HG02852 (cell line): ENCODE measurements at regions not wholly inside any gene's neighbourhood (a gene's known extent, or its start where the extent isn't known, plus 50 kb on each side); places are given as distances from the start of the nearest gene placed in this dataset.

ENCODE experiments used
- ATAC-seq: cut with Tn5 transposase; IDR thresholded peaks from one replicate; pipeline ENCODE4 v1.9.1; 2021; ENCODE audit warnings: mild to moderate bottlenecking, moderate library complexity; ENCODE audit not compliant: unreplicated experiment

DNA sequence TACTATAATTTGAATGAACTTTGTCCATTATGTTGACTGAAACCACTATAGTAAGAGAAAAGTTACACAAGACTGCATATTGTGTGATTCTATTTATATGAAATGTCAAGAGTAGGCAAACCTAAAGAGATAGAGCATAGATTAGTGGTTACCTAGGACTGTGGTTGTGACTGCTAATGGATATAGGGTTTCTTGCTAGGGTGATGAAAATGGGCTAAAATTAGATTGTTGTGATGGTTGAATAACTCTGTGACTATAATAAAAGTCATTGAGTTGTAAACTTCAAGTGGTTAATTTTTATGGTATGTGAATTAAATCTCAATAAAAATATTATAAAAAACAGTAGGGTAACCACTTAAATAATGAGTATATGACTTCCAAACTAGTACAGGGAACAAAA is 142.9 kb upstream of the AHR start:
- no peak for ATAC-seq

GRCh38 chr7:17158261-17158660 is 140.2 kb upstream of the AHR start:
- no peak for ATAC-seq

DNA sequence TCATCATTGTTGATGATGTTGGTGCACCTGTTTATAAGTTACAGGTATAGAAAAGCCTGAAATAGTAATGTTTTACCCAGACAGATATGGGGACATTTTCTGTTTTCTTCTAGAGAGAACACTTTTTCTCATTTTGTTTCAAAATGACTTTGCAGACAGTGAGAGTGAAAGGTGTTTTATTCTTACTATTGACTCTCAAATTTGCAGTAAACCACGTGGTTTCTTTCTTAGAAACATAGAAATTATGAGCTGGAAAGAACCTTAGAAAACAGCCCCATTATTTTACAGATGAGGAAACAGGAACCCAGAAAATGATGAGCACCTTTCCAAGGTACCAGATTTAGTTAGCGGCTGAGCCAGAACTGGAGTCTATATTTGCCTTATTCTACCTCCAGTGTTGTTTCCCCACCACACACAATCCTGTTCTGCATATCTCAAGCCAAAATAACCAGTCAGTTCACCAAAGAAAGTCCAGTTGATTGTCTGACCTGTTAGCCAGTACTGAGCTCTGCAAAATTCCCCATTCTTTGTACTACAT is 138.9 kb upstream of the AHR start:
- peak; percentile 87 for ATAC-seq

GRCh38 chr7:17166824-17167379 is 131.6 kb upstream of the AHR start:
- no peak for ATAC-seq

- no peak for ATAC-seq
Observed at GRCh38 chr7:17168416-17168815, 130.0 kb upstream of the AHR start.

GRCh38 chr7:17171427-17171826 is 127.0 kb upstream of the AHR start:
- ATAC-seq: no peak

DNA sequence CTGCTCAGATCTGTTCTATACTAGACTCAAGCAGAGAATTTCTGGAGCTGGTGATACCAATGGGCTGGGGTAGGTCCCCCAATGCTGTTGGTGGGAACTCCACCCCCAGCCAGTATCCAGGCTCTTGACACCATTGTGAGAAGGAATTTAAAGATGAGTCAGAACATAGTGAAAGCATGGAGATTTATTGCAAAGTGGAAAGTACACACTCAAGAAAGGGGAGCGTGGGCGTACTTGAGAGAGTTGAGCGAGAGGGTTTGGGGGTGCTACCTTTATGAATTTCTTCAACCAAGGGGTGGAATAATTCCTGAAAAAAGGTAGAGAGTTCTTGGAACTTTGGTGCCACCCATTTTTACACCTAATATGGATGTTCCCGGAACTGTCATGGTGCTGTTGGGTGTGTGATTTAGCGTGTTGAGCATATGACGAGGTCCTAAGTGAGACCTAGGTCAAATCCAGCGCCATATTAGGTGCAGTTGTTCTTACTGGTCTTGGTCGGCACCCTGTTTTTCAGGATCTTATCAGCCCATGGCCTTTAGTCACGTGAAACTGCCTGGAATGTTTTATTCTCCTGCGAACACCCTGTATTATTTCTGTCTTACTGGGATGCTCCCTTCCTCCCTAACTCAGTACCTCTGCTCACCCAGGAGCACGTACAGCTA is 122.0 kb upstream of the AHR start:
- ATAC-seq: no peak

DNA sequence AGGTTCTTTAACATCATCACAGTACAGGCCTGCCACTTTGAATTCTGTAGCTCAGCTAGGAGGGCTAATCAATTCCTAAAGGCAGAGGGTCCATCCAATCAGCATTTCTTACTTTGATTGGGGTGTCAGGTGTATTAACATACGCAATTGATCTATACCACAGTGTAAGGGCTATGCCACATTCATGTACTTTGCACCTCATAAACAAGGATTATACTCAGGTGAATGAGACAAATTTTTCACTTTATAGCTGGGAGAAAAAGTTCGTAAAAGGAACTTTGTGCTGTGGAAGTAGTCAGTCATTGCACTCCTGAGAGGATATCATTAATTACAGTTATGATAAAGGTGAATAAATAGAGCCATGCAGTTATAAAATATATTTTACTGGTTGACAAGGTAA is 119.9 kb upstream of the AHR start:
- ATAC-seq: no peak

DNA sequence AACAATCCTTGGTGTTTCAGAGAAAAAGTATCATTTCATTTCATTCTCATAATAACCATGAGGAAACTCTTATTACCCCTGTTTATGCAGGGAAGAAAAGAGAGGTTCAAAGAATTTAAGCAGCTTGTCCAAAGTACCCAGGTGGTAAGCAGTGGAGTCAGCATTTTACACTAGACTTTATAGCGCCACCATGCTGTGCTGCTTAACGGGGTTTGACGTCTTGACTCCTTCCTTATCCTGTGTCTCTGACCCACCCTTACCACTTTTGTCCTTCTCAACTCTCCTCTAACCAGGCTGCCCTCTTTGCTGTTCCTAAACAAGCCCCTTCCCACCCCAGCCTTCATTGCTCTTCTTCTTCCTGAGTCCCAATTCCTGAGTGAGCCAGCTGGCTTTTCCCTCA is 117.0 kb upstream of the AHR start:
- no peak for ATAC-seq

- ATAC-seq: no peak
Observed at GRCh38 chr7:17183630-17184328, 114.7 kb upstream of the AHR start.

DNA sequence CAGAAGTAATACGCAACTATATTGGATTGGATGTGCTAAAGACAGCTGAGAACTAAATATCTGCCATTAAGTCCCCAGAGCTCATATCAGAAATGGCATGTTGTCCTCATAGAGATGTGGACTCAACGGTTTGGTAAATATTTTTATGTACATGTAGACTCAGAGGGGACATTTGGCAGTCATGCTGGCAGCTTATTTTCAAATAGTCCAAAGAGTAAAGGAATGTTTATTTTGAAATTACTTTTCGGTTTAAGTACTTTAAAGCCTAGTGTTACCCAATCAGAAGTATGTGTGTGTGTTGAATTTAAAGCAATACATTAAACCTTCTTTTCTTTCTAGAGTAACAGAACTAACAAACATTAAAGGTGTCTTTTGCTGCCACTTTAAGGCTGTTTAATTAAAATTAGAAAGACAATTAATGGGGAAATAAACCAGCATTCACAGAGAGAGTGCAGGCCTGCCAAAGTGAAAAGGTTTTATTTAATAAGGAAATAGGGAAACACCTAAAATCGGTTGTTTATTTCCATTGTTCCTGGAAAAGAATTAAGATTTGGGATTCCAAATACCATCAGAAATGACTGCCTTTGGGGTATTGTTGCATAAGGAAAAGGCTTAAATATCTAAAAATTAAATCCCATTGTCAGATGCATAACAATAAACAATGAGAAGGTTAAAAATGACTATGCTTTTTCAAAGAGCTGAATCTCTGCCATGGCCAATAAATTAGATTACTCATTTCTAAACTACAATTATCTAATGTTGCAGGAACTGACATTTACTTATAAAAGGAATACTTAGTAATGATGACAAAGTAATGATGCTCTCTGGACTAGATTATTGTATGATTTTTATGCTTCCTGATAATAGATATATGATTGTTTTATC is 113.4 kb upstream of the AHR start:
- peak; percentile 22 for ATAC-seq

- peak; percentile 99 for ATAC-seq
Observed at GRCh38 chr7:17185690-17186070, 112.8 kb upstream of the AHR start.

DNA sequence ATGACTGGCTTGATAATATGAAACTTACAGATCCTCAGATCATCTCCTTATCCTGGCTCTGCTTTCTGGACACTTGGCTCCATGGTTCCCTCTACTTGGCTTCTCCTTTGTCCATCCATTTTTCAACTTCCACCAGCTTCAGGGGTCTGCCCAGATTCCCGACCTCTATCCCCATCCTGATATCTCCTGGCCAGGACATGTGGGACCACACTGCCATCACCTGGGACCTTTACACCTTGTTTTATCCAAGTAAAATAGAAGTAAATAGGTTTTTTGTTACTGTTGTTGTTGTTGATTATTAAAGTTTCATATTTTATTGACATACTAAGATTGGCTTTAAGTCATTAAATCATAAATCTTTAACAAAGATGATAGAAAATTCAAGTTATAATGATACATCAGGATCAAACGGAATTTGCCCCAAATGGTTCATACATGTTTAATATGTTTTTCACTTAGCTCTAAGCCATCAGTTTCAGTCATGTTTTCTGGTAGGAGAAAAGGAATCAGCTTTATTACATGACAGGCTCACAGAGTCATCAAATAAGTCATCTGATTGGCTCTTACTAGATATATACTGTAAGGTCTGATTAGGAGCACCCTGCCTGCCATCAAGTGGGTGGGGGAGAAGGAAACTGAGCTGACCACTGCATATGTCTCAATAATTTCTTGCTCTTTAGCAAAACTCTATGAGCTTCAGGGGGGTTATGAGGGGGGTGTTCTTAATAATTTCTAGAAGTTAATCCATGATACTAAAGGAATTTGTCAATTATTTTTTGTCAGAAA is 111.5 kb upstream of the AHR start:
- ATAC-seq: no peak

- ATAC-seq: no peak
Observed at GRCh38 chr7:17194656-17195055, 103.8 kb upstream of the AHR start.

- peak; percentile 90 for ATAC-seq
Observed at GRCh38 chr7:17195576-17195975, 102.9 kb upstream of the AHR start.

DNA sequence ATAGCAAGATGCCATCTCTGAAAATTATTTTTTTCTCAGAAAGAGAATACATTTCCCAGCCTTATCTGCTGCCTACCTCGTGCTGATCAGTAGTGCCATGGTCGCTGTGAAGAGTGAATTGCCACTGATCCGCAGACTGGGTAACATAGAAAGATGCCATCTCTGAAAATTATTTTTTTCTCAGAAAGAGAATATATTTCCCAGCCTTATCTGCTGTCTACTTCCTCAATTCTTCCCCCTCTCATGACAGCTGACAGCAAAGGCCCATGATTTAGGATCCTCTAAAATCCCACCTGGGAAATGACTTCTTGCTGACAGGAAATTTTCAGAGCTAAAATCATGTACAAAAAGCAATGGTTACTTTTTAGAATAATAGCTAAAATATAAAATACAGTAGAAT is 92.5 kb upstream of the AHR start:
- no peak for ATAC-seq

DNA sequence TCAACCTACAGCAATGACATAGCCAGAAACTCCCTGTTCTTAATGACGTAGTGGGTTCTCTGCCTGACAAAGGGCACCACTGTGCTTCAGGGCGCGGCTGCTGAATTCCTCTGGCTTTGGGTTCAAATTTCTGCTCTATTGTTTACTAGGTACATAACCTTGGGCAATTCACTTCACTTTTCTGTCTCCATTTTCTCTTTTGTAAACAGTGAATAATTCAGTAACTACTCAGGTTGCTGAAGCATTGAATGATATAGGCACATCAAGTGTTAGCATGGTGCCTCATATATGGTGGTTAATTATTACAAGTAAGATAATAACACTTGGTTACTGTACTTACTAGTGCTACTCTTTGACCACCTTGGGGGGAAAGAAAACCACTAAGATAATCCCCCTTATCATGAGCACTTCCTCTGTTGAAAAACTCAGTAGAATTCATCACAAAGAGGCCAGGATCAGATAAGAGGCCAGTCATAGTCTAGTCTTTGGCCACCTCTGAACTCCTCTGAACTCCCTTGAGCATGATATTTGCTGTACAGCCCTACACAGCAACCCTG is 92.0 kb upstream of the AHR start:
- ATAC-seq: no peak

DNA sequence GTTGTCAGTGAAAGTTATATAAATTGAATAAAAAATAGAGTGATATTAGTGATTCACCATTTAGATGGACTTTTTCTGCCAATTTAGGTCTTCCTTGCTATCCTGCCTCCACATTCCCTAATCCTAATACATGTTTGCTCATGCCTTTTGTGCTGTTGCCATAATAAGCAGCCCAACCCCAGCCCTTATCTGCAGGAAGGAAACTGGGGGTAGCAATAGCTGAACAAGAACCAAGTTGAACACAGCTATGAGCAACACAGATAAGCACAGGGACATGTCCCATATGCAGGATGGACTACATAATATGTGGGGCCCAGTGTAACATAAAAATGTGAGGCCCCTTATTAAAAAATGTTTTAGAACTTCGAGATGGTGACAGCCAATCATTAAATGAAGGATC is 91.2 kb upstream of the AHR start:
- no peak for ATAC-seq

DNA sequence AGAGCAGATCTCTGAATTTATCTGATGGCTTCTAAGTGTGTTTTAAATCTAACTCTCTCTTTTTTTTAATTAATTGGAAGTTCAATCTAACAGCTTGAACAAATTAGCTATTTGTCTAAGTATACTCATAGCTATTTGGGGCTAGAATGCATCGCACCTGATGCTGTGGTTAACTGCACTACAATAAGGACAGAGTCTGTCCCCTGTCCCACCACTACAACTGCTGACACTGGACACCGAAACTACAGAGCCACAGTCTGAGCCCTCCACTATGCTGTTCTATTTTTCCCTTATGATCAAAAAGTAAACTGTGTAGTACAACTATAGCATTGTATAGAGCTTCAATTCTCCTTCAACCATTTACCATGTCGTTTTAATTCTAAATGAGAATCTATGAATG is 89.4 kb upstream of the AHR start:
- ATAC-seq: no peak

- ATAC-seq: no peak
Observed at GRCh38 chr7:17211307-17211836, 87.1 kb upstream of the AHR start.
